ENCODE measurements at regions not wholly inside any gene's neighbourhood (a gene's known extent, or its start where the extent isn't known, plus 50 kb on each side); places are given as distances from the start of the nearest gene placed in this dataset.

DNA sequence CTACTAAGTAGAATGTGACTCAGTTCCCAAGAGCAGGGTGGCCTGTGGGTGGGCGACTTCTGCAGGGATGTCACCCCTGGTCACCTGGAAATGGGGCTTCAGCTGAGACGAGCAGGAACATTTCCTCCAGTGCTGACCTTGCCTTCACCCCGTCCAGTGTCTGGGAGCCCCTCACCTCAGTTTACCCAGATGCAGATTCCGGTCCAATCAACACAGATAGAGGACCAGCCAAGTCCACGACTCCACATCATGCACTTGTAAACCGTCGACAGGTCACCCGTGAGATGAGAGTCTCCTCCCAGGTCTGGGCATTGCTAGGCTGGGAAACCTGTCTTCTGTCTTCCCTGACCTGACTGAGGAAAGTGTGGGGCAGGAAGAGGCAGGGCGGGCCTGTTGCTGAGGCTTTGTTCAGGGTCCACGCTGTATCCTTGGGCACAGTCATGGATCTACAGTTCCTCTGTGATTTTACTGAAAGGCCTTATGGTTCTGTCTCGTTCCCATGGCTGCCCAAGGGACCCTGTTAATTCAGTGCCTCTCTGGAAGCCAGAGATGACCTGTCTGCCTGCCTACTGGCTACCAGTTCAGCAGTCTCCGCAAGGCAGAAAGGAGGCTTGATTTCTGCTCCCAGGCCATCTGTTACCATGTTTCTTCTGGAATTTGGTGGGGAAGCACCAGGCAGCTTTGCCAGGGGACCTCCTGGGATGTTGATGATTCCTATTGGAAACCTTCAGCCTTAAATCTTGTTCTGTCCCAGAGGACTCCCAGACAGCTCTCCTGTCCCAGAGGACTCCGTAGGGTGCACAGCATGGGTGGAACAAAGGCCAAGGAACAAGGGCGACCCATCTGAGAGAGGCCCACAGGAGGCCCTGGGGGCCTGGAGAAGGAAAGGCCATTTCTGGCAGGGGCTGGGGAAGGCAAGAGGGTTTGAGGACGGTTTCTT is 288.5 kb upstream of the RTL1 start:
- DNase-seq = no peak
- Mint-ChIP-seq H3K27ac (no peak overlapping the region), H3K4me1 (ENCODE audit: low read depth) (no peaks in the 10 kb centered on the region), H3K27me3 (no peaks in the 10 kb centered on the region), H3K9me3 (no peaks in the 10 kb centered on the region), H3K36me3 (ENCODE audit: low read depth) (no peaks in the 10 kb centered on the region), H3K4me3 (no peak overlapping the region)
- ChIA-PET POLR2A (no interaction called here), CTCF (no interaction called here)
- intact Hi-C loops (cut with micrococcal nuclease) = no loop called here
- TF ChIP-seq, protein P1, sequence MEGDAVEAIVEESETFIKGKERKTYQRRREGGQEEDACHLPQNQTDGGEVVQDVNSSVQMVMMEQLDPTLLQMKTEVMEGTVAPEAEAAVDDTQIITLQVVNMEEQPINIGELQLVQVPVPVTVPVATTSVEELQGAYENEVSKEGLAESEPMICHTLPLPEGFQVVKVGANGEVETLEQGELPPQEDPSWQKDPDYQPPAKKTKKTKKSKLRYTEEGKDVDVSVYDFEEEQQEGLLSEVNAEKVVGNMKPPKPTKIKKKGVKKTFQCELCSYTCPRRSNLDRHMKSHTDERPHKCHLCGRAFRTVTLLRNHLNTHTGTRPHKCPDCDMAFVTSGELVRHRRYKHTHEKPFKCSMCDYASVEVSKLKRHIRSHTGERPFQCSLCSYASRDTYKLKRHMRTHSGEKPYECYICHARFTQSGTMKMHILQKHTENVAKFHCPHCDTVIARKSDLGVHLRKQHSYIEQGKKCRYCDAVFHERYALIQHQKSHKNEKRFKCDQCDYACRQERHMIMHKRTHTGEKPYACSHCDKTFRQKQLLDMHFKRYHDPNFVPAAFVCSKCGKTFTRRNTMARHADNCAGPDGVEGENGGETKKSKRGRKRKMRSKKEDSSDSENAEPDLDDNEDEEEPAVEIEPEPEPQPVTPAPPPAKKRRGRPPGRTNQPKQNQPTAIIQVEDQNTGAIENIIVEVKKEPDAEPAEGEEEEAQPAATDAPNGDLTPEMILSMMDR (IDR thresholded peaks at IDR 0.05) = no peak
- ATAC-seq = no peak

DNA sequence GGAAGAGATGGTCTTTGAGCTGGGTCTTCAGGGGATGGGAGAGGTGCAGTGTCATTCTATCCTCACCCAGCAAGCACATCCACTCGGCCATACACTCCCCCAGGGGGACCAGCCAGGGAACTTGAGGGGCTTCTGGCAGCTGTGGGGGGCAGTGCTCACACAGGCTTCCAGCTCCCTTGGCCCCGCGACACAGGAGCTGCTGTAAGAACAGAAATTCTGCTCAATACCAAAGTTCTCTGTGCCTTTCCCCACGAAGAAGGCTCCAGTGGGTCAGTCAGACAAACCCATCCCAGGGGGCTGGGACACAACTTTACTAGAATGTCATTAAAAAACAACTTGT is 289.1 kb upstream of the RTL1 start:
- Mint-ChIP-seq H3K9me3 (no peaks in the 10 kb centered on the region), H3K27ac (no peak overlapping the region), H3K36me3 (ENCODE audit: low read depth) (no peaks in the 10 kb centered on the region), H3K27me3 (no peaks in the 10 kb centered on the region), H3K4me1 (ENCODE audit: low read depth) (no peaks in the 10 kb centered on the region), H3K4me3 (no peak overlapping the region)
- TF ChIP-seq, protein P1 (IDR thresholded peaks at IDR 0.05) = no peak
- ChIA-PET POLR2A (no interaction called here), CTCF (no interaction called here)
- no peak for ATAC-seq
- intact Hi-C loops (cut with micrococcal nuclease) = no loop called here
- no peak for DNase-seq

GRCh38 chr14:101193106-101193844 is 289.8 kb upstream of the RTL1 start:
- intact Hi-C loops (cut with micrococcal nuclease) = no loop called here
- CTCF ChIA-PET = no interaction called here
- no peak for DNase-seq
- no peak for ATAC-seq
- Mint-ChIP-seq H3K4me1 (ENCODE audit: low read depth) (no peaks in the 10 kb centered on the region), H3K9me3 (no peaks in the 10 kb centered on the region), H3K27ac (no peak overlapping the region), H3K4me3 (no peak overlapping the region), H3K36me3 (ENCODE audit: low read depth) (no peaks in the 10 kb centered on the region), H3K27me3 (no peaks in the 10 kb centered on the region)
- POLR2A ChIA-PET = no interaction called here
- TF ChIP-seq, protein P1 (IDR thresholded peaks at IDR 0.05) = no peak

DNA sequence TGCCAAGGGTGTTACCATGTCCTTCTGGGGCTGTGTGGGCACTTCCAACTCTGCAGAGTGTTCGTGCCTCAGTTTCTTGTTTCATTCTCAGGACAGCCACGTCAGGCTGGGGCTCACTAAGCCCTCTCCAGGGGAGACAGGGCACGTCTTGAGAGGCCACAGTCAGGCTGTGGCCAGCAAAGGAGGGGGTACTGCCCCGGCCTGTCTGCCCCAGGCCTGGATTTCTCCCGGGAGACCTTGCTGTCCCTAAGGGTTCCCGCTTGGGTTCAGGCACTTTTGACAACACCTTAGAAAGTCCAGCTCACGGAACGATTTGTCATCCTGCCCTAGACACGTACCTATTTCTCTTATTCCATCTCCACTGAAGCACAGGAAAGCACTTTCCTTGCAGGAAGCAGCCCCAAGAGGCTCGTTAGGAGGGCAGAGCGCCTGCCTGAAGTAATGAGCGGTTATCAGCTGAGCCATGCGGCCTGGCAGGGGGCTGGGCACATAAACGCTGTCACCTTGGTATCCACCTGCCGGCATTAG is 290.4 kb upstream of the RTL1 start:
- H3K27ac Mint-ChIP-seq = no peak overlapping the region
- no peaks in the 10 kb centered on the region for H3K9me3 Mint-ChIP-seq
- no peak for DNase-seq
- TF ChIP-seq, protein P1 (IDR thresholded peaks at IDR 0.05) = no peak
- no peaks in the 10 kb centered on the region for H3K27me3 Mint-ChIP-seq
- H3K36me3 Mint-ChIP-seq (ENCODE audit: low read depth) = no peaks in the 10 kb centered on the region
- no peaks in the 10 kb centered on the region for H3K4me1 Mint-ChIP-seq (ENCODE audit: low read depth)
- ChIA-PET CTCF (no interaction called here), POLR2A (no interaction called here)
- intact Hi-C loops (cut with micrococcal nuclease) = no loop called here
- ATAC-seq = no peak
- no peak overlapping the region for H3K4me3 Mint-ChIP-seq
